ENCODE measurements at regions not wholly inside any gene's neighbourhood (a gene's known extent, or its start where the extent isn't known, plus 50 kb on each side); places are given as distances from the start of the nearest gene placed in this dataset.

GRCh38 chr14:62357362-62357761, 595.1 kb downstream of the SNAPC1 start:
- TF ChIP-seq CTCF (conservative IDR thresholded peaks at IDR 0.05; ENCODE audit: low read depth, low read length): no peak

DNA sequence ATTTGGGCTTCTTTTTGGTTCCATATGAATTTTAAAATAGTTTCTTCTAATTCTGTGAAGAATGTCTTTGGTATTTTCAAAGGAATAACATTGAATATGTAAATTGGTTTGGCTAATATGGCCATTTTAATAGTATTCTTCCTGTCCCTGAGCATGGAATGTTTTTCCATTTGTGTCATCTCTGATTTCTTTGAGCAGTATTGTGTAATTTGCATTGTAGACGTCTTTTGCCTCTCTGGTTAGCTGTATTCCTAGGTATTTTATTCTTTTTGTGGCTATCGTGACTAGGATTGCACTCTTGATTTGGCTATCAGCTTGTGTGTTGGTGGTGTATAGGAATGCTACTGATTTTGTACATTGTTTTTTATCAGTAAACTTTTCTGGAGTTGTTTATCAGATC, 601.9 kb downstream of the SNAPC1 start:
- no peak overlapping the region for H3K4me3 ChIP-seq (ENCODE audit: low read depth, low read length)
- no peak for DNase-seq (ENCODE audit: low read depth)
- TF ChIP-seq CTCF (conservative IDR thresholded peaks at IDR 0.05; ENCODE audit: low read depth, low read length): no peak

More at GRCh38 chr14:62357362-62357761, 595.1 kb downstream of the SNAPC1 start:
- H3K4me3 ChIP-seq (ENCODE audit: low read depth, low read length): no peak overlapping the region
- no peak for DNase-seq (ENCODE audit: low read depth)

GRCh38 chr14:62364800-62365280, 602.6 kb downstream of the SNAPC1 start:
- H3K4me3 ChIP-seq (ENCODE audit: low read depth, low read length): no peak overlapping the region
- DNase-seq (ENCODE audit: low read depth): no peak
- no peak for TF ChIP-seq CTCF (conservative IDR thresholded peaks at IDR 0.05; ENCODE audit: low read depth, low read length)

DNA sequence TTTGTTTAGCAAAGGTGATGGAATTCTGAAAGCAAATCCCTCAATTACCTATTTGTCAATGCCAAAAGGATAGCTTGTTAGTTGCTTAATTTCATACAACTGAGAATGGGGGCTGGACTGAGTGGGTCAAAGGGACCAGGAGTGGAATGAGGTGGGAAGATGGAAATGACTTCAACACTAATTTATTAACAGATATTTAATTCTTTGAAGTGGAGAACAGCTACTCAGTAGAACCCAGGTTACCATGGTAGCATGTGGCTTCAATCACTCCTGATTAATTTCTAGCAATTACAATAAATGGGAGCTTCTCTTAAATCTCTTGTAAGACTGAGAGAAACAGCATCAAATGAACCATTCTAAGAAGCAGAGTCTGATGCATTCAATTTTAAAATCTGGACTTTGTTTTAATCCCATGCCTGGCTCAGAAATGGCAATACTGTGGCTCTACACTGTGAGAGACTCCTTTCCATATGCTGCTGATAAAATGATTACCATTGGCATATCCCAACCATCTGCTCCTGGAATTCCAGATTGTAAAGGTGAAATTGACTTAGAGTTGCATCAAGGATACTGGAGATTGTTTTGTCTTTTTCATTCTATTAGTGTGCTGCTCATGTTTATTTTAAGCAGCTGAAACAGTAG, 607.8 kb downstream of the SNAPC1 start:
- no peak for DNase-seq (ENCODE audit: low read depth)
- H3K4me3 ChIP-seq (ENCODE audit: low read depth, low read length): no peak overlapping the region
- no peak for TF ChIP-seq CTCF (conservative IDR thresholded peaks at IDR 0.05; ENCODE audit: low read depth, low read length)

- DNase-seq (ENCODE audit: low read depth): no peak
- no peak for TF ChIP-seq CTCF (conservative IDR thresholded peaks at IDR 0.05; ENCODE audit: low read depth, low read length)
- no peak overlapping the region for H3K4me3 ChIP-seq (ENCODE audit: low read depth, low read length)
These were observed 611.7 kb downstream of the SNAPC1 start for GRCh38 chr14:62373944-62374343.

GRCh38 chr14:62378057-62378456, 615.8 kb downstream of the SNAPC1 start:
- H3K4me3 ChIP-seq (ENCODE audit: low read depth, low read length): no peak overlapping the region
- DNase-seq (ENCODE audit: low read depth): no peak
- TF ChIP-seq CTCF (conservative IDR thresholded peaks at IDR 0.05; ENCODE audit: low read depth, low read length): no peak

Data from choroid plexus epithelial cell (primary cell).